Astrocyte of the spinal cord (primary cell): ENCODE measurements at regions not wholly inside any gene's neighbourhood (a gene's known extent, or its start where the extent isn't known, plus 50 kb on each side); places are given as distances from the start of the nearest gene placed in this dataset.
A peak's percentile ranks its signal among the peaks of the same experiment; 100 is the strongest.

Experiments used
- DNase-seq: peaks from one replicate; pipeline ENCODE4 v3.0.0; 2011; ENCODE audit warnings: low read depth, low spot score
- H3K4me3 ChIP-seq: 2 replicates; pipeline ENCODE4 v1.5.1; 2011; ENCODE audit warnings: low read depth, mild to moderate bottlenecking, low read length, moderate library complexity
- in situ Hi-C: cut with HindIII; loops from 2 replicates; pipeline ENCODE4 v1.10.0; 2017; ENCODE audit warnings: low sequenced_read_pairs
- TF ChIP-seq, protein P1 (sequence below): IDR thresholded peaks from 2 replicates; pipeline ENCODE4 v1.5.1; 2012; ENCODE audit warnings: low read depth, mild to moderate bottlenecking, low read length, inconsistent platforms

- in situ Hi-C loops, result no loop called here
- DNase-seq, result no peak
- no peak overlapping the region for H3K4me3 ChIP-seq
- TF ChIP-seq, protein P1, sequence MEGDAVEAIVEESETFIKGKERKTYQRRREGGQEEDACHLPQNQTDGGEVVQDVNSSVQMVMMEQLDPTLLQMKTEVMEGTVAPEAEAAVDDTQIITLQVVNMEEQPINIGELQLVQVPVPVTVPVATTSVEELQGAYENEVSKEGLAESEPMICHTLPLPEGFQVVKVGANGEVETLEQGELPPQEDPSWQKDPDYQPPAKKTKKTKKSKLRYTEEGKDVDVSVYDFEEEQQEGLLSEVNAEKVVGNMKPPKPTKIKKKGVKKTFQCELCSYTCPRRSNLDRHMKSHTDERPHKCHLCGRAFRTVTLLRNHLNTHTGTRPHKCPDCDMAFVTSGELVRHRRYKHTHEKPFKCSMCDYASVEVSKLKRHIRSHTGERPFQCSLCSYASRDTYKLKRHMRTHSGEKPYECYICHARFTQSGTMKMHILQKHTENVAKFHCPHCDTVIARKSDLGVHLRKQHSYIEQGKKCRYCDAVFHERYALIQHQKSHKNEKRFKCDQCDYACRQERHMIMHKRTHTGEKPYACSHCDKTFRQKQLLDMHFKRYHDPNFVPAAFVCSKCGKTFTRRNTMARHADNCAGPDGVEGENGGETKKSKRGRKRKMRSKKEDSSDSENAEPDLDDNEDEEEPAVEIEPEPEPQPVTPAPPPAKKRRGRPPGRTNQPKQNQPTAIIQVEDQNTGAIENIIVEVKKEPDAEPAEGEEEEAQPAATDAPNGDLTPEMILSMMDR, result no peak
These were observed 1091.6 kb upstream of the EEF2KMT start for GRCh38 chr16:6189216-6189615.

DNA sequence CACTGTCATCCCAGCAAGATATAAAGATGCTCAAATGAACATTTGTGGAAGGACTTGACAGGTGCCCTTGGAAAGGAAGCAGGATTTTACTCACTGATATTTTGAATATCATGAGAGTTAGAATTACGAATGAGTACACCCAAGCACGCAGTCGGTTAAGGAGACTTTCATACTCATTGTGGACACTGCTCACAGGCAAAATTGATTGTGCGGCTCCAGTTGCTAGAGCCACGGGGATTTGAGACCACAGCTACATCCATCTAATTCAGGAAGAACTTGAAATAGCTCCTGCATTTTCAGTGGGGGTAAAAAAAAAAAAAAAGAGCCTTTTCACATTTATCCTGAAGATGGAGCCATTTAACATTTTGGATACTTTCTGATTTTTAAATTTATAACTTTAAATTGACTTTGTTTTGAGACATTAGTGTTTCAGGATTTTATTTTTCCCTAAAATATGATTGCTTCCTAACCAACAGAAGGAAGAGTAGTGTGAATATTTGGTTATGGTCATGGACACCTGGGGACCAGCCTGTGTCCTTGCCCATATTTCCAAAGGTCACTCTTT is 1080.1 kb upstream of the EEF2KMT start:
- H3K4me3 ChIP-seq, result no peak overlapping the region
- in situ Hi-C loops, result no loop called here
- TF ChIP-seq, protein P1, result no peak
- no peak for DNase-seq

DNA sequence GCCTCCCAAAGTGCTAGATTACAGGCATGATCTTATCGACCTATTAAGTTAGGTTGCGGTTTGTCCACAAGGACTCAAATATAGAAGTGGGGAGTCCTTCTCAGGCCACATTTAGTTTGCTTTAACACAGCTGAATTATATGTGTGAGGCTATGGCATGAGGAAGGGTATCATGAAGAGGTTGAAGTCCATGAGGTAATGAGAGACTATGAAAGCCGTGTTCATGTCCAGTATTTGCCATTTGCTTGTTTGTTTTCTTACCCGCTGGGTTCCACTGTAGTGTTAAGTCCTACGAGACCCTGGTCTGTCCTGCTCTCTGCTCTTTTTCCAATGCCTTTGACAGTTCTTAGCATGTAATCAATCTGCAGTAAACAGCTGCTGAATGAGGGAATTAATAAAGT is 1072.4 kb upstream of the EEF2KMT start:
- no peak overlapping the region for H3K4me3 ChIP-seq
- TF ChIP-seq, protein P1, result no peak
- in situ Hi-C loops, result no loop called here
- no peak for DNase-seq

- TF ChIP-seq, protein P1, result peak; percentile 23
- in situ Hi-C loops, result no loop called here
- H3K4me3 ChIP-seq, result no peak overlapping the region
- DNase-seq, result peak; percentile 29
These were observed 1067.9 kb upstream of the EEF2KMT start for GRCh38 chr16:6165330-6165979.

GRCh38 chr16:6160871-6161270 is 1063.3 kb upstream of the EEF2KMT start:
- in situ Hi-C loops, result no loop called here
- TF ChIP-seq, protein P1, result no peak
- H3K4me3 ChIP-seq, result no peak overlapping the region
- DNase-seq, result peak; percentile 29

GRCh38 chr16:6160303-6160702 is 1062.7 kb upstream of the EEF2KMT start:
- in situ Hi-C loops, result no loop called here

More at GRCh38 chr16:6160303-6160702, 1062.7 kb upstream of the EEF2KMT start:
- DNase-seq, result peak; percentile 5
- TF ChIP-seq, protein P1, result no peak
- no peak overlapping the region for H3K4me3 ChIP-seq
